HG02798 (cell line): ENCODE measurements at regions not wholly inside any gene's neighbourhood (a gene's known extent, or its start where the extent isn't known, plus 50 kb on each side); places are given as distances from the start of the nearest gene placed in this dataset.

Source experiments
- ATAC-seq: cut with Tn5 transposase; IDR thresholded peaks from one replicate; pipeline ENCODE4 v1.9.1; 2021; ENCODE audit warnings: mild to moderate bottlenecking; ENCODE audit not compliant: unreplicated experiment, poor library complexity

- ATAC-seq, result no peak
These were observed 1482.4 kb upstream of the PABPC4L start for GRCh38 chr4:135684001-135684400.

- no peak for ATAC-seq
These were observed 1470.6 kb upstream of the PABPC4L start for GRCh38 chr4:135672202-135672601.

GRCh38 chr4:135670548-135670947 is 1469.0 kb upstream of the PABPC4L start:
- ATAC-seq, result no peak
